ENCODE measurements at regions not wholly inside any gene's neighbourhood (a gene's known extent, or its start where the extent isn't known, plus 50 kb on each side); places are given as distances from the start of the nearest gene placed in this dataset.

DNA sequence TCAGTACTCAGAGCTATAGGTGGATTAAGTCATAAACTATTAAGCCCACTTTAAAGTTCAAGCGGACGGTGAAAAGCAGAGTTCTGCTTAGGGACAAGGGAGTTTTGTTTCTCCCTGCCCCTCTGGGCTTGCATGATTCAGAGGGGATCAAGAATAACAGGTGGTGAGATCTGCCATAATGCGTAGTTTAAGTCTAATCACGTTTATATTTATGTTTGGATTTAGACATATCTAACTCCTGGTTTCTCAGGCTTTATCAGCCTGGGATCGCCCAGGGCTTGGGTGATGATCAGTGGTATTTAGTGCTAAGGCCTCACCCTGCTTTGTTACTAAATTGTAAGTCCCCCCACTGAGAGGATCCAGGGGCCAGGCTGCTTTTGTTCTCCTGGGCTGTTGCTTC, 335.4 kb upstream of the NRP1 start:
- H3K4me3 ChIP-seq (ENCODE audit: low read depth, low read length), result no peak overlapping the region
- DNase-seq (no peak), ATAC-seq (ENCODE audit: low read depth in 2 of 2) (no peak)
- no peaks in the 10 kb centered on the region for H3K4me1 Mint-ChIP-seq
- H3K27ac Mint-ChIP-seq, result no peak overlapping the region
- H3K9me3 ChIP-seq (ENCODE audit: control insufficient read depth in 2 of 2, low read length in 2 of 2), result no peaks in the 10 kb centered on the region
- no peaks in the 10 kb centered on the region for H3K27me3 ChIP-seq (ENCODE audit: control insufficient read depth, insufficient read depth, low read length)
- H3K36me3 ChIP-seq (ENCODE audit: control insufficient read depth, insufficient read depth, low read length), result no peaks in the 10 kb centered on the region
- H3K27ac ChIP-seq (ENCODE audit: insufficient read depth, low read length, poor library complexity, severe bottlenecking), result no peak overlapping the region
- H3K36me3 Mint-ChIP-seq, result no peaks in the 10 kb centered on the region
- no peaks in the 10 kb centered on the region for H3K4me1 ChIP-seq (ENCODE audit: control insufficient read depth, insufficient read depth, low read length, poor library complexity, severe bottlenecking)
- H3K4me3 Mint-ChIP-seq, result no peak overlapping the region
- peaks cover 0 to 2% (median 0%) of the 10 kb centered on the region in 7 donors for H3K9me3 Mint-ChIP-seq
- peaks cover 4% of the 10 kb centered on the region for H3K27me3 Mint-ChIP-seq

DNA sequence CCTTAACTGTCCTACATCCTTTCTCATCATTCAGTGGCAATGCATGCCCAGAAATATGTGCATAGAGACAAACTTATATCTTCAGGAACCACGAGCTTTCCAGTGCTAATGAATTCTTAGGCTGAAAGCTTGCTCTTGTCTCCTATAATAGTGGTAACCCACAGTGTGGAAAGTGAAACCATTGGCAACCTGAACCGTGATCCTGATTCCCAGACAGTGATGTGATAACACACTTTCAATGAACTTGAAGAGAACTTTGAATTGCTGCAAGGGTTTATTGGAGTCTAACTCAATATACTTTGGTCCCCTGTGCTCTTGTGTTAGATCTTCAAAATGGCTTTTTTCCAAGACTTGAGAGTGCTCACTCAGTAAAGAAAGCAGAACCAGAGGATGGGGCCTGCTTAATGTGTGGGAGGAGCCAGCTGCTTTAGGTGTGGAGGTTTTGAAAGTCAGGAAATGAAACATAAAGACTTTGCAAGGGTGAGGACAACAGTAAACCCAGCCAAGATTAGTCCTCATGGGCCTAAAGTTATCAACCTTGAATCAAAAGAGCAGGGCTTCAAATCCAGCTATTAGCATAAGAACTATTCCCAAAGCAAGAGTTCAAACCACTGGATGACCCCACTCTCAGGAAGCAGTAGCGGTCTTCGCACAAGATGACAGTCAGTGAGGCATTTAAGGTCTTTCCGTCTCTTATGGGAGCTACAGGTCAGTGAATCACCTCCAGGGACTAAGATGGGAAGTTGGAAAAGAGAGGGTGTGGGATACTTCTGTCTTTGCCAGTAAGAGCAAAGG, 332.4 kb upstream of the NRP1 start:
- peaks cover 4% of the 10 kb centered on the region for H3K27me3 Mint-ChIP-seq
- no peak overlapping the region for H3K27ac Mint-ChIP-seq
- Histone ChIP-seq H3K36me3 (ENCODE audit: control insufficient read depth, insufficient read depth, low read length) (no peaks in the 10 kb centered on the region), H3K27me3 (ENCODE audit: control insufficient read depth, insufficient read depth, low read length) (no peaks in the 10 kb centered on the region), H3K4me3 (ENCODE audit: low read depth, low read length) (no peak overlapping the region), H3K27ac (ENCODE audit: insufficient read depth, low read length, poor library complexity, severe bottlenecking) (no peak overlapping the region), H3K4me1 (ENCODE audit: control insufficient read depth, insufficient read depth, low read length, poor library complexity, severe bottlenecking) (no peaks in the 10 kb centered on the region), H3K9me3 (ENCODE audit: control insufficient read depth in 2 of 2, low read length in 2 of 2) (peaks cover 0 to 2% of the 10 kb centered on the region in 2 experiments)
- H3K4me3 Mint-ChIP-seq, result no peak overlapping the region
- DNase-seq, result no peak
- ATAC-seq (ENCODE audit: low read depth in 2 of 2), result no peak
- no peaks in the 10 kb centered on the region for H3K36me3 Mint-ChIP-seq
- peaks cover 0 to 7% (median 3%) of the 10 kb centered on the region in 7 donors for H3K9me3 Mint-ChIP-seq
- no peaks in the 10 kb centered on the region for H3K4me1 Mint-ChIP-seq

GRCh38 chr10:33665501-33665900, 331.0 kb upstream of the NRP1 start:
- no peaks in the 10 kb centered on the region for H3K36me3 Mint-ChIP-seq
- no peak for ATAC-seq (ENCODE audit: low read depth in 2 of 2)

GRCh38 chr10:33664070-33664469, 329.6 kb upstream of the NRP1 start:
- Mint-ChIP-seq H3K27ac (no peak overlapping the region), H3K4me3 (no peak overlapping the region)
- no peak overlapping the region for H3K27ac ChIP-seq (ENCODE audit: insufficient read depth, low read length, poor library complexity, severe bottlenecking)

More at GRCh38 chr10:33665501-33665900, 331.0 kb upstream of the NRP1 start:
- Mint-ChIP-seq H3K4me1 (no peaks in the 10 kb centered on the region), H3K27me3 (peaks cover 8% of the 10 kb centered on the region), H3K9me3 (peaks cover 0 to 7% (median 3%) of the 10 kb centered on the region in 7 donors), H3K27ac (no peak overlapping the region), H3K4me3 (no peak overlapping the region)
- H3K27ac ChIP-seq (ENCODE audit: insufficient read depth, low read length, poor library complexity, severe bottlenecking), result no peak overlapping the region
- no peak overlapping the region for H3K4me3 ChIP-seq (ENCODE audit: low read depth, low read length)
- H3K36me3 ChIP-seq (ENCODE audit: control insufficient read depth, insufficient read depth, low read length), result no peaks in the 10 kb centered on the region
- H3K27me3 ChIP-seq (ENCODE audit: control insufficient read depth, insufficient read depth, low read length), result no peaks in the 10 kb centered on the region
- no peak for DNase-seq
- H3K4me1 ChIP-seq (ENCODE audit: control insufficient read depth, insufficient read depth, low read length, poor library complexity, severe bottlenecking), result no peaks in the 10 kb centered on the region
- H3K9me3 ChIP-seq (ENCODE audit: control insufficient read depth in 2 of 2, low read length in 2 of 2), result peaks cover 0 to 2% of the 10 kb centered on the region in 2 experiments

DNA sequence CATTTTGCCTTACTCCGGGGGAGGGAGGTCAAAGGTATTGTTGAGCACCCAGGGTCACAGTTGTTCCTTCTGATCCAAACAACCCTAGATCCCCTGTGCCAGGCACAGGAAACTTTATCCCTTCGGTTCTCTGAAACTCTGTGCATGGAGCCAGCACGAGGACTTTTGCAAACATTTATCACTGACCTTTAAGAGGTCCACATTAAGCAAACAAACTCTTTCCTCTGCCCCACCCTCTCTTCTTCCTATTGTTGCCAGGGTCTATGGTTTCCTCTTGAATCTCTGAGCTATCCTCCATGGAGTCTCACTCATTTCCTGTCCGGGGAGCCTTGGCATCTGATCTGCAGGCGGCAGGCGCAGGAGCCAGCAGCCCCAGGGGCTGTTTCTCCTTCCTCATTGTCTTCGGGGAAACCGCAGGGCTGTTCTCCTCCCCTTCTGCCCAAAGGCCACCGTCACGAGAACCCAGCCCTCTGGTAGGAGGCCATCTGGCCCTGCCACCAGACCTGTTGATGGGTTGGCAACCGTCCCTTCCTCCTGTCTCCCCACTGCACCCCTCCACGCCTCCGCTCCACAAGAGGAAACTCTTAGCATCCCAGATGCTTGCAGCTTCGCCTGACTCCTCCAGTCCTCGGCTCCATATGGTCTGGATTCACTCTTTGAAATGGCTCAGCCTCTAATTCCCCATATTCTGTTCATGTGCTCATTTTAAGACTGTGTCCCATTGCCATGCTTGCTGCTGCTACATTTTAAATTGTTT, 327.3 kb upstream of the NRP1 start:
- no peaks in the 10 kb centered on the region for H3K27me3 ChIP-seq (ENCODE audit: control insufficient read depth, insufficient read depth, low read length)
- peaks cover 0 to 2% of the 10 kb centered on the region in 2 experiments for H3K9me3 ChIP-seq (ENCODE audit: control insufficient read depth in 2 of 2, low read length in 2 of 2)
- Mint-ChIP-seq H3K4me3 (no peak overlapping the region), H3K36me3 (no peaks in the 10 kb centered on the region), H3K27me3 (peaks cover 6% of the 10 kb centered on the region), H3K27ac (no peak overlapping the region), H3K9me3 (peaks cover 0 to 7% (median 4%) of the 10 kb centered on the region in 7 donors), H3K4me1 (no peaks in the 10 kb centered on the region)
- DNase-seq (no peak), ATAC-seq (ENCODE audit: low read depth in 2 of 2) (peak in 1 of 2 donors; percentile 31)
- H3K4me3 ChIP-seq (ENCODE audit: low read depth, low read length), result no peak overlapping the region
- H3K27ac ChIP-seq (ENCODE audit: insufficient read depth, low read length, poor library complexity, severe bottlenecking), result no peak overlapping the region
- H3K36me3 ChIP-seq (ENCODE audit: control insufficient read depth, insufficient read depth, low read length), result no peaks in the 10 kb centered on the region
- H3K4me1 ChIP-seq (ENCODE audit: control insufficient read depth, insufficient read depth, low read length, poor library complexity, severe bottlenecking), result no peaks in the 10 kb centered on the region

More at GRCh38 chr10:33664070-33664469, 329.6 kb upstream of the NRP1 start:
- Histone ChIP-seq H3K27me3 (ENCODE audit: control insufficient read depth, insufficient read depth, low read length) (no peaks in the 10 kb centered on the region), H3K4me3 (ENCODE audit: low read depth, low read length) (no peak overlapping the region), H3K36me3 (ENCODE audit: control insufficient read depth, insufficient read depth, low read length) (no peaks in the 10 kb centered on the region), H3K9me3 (ENCODE audit: control insufficient read depth in 2 of 2, low read length in 2 of 2) (peaks cover 0 to 2% of the 10 kb centered on the region in 2 experiments), H3K4me1 (ENCODE audit: control insufficient read depth, insufficient read depth, low read length, poor library complexity, severe bottlenecking) (no peaks in the 10 kb centered on the region)
- Mint-ChIP-seq H3K9me3 (peaks cover 0 to 7% (median 4%) of the 10 kb centered on the region in 7 donors), H3K36me3 (no peaks in the 10 kb centered on the region), H3K4me1 (no peaks in the 10 kb centered on the region), H3K27me3 (peaks cover 6% of the 10 kb centered on the region)
- DNase-seq (no peak), ATAC-seq (ENCODE audit: low read depth in 2 of 2) (no peak)

DNA sequence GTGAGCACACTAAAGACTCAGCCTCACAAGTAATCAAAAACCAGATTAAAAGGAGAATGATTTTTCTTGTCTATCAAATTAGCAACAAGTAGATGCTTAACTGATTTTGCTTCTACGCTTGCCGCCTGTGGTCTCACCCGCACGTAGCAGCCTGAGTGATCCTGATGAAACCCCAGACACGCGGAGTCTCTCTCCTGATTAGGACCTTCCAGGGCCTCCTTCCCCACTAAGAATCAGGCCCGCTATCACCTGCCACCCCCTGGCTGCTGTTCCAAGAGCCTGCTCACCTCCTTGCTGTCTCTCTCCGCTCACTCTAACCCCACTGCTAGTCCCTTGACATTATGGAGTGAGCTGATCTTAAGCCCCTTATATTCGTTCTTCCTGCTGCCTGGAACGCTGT, 325.9 kb upstream of the NRP1 start:
- ATAC-seq (ENCODE audit: low read depth in 2 of 2) (no peak), DNase-seq (no peak)
- Mint-ChIP-seq H3K36me3 (no peaks in the 10 kb centered on the region), H3K4me3 (no peak overlapping the region), H3K4me1 (no peaks in the 10 kb centered on the region), H3K27ac (no peak overlapping the region), H3K27me3 (peaks cover 6% of the 10 kb centered on the region), H3K9me3 (peaks cover 0 to 7% (median 4%) of the 10 kb centered on the region in 7 donors)
- Histone ChIP-seq H3K27ac (ENCODE audit: insufficient read depth, low read length, poor library complexity, severe bottlenecking) (no peak overlapping the region), H3K4me3 (ENCODE audit: low read depth, low read length) (no peak overlapping the region), H3K27me3 (ENCODE audit: control insufficient read depth, insufficient read depth, low read length) (no peaks in the 10 kb centered on the region), H3K9me3 (ENCODE audit: control insufficient read depth in 2 of 2, low read length in 2 of 2) (peaks cover 0 to 2% of the 10 kb centered on the region in 2 experiments), H3K4me1 (ENCODE audit: control insufficient read depth, insufficient read depth, low read length, poor library complexity, severe bottlenecking) (no peaks in the 10 kb centered on the region), H3K36me3 (ENCODE audit: control insufficient read depth, insufficient read depth, low read length) (no peaks in the 10 kb centered on the region)

- peaks cover 0 to 6% (median 2%) of the 10 kb centered on the region in 7 donors for H3K9me3 Mint-ChIP-seq
- H3K27ac Mint-ChIP-seq, result peak overlapping the region in 1 of 3 donors; percentile 46
- DNase-seq, result no peak
- no peak for ATAC-seq (ENCODE audit: low read depth in 2 of 2)
- H3K36me3 Mint-ChIP-seq, result no peaks in the 10 kb centered on the region
- no peak overlapping the region for H3K4me3 Mint-ChIP-seq
- Histone ChIP-seq H3K4me1 (ENCODE audit: control insufficient read depth, insufficient read depth, low read length, poor library complexity, severe bottlenecking) (no peaks in the 10 kb centered on the region), H3K36me3 (ENCODE audit: control insufficient read depth, insufficient read depth, low read length) (no peaks in the 10 kb centered on the region), H3K27me3 (ENCODE audit: control insufficient read depth, insufficient read depth, low read length) (no peaks in the 10 kb centered on the region), H3K4me3 (ENCODE audit: low read depth, low read length) (no peak overlapping the region), H3K27ac (ENCODE audit: insufficient read depth, low read length, poor library complexity, severe bottlenecking) (no peak overlapping the region), H3K9me3 (ENCODE audit: control insufficient read depth in 2 of 2, low read length in 2 of 2) (no peaks in the 10 kb centered on the region)
- H3K4me1 Mint-ChIP-seq, result no peaks in the 10 kb centered on the region
- peaks cover 6% of the 10 kb centered on the region for H3K27me3 Mint-ChIP-seq
These were observed 323.4 kb upstream of the NRP1 start for GRCh38 chr10:33657913-33658312.

All from CD4-positive, CD25-positive, alpha-beta regulatory T cell (primary cell).